Lung microvascular endothelial cell (primary cell): ENCODE measurements at regions not wholly inside any gene's neighbourhood (a gene's known extent, or its start where the extent isn't known, plus 50 kb on each side); places are given as distances from the start of the nearest gene placed in this dataset.
"Not testable (repeated sequence)": the region's sequence is repeated elsewhere in the genome, so short reads cannot be mapped to it uniquely, and the experiment has no call there.

ENCODE experiments used
- DNase-seq, 2 donors: peaks; one replicate each; pipeline versions ENCODE4 v3.0.0 to v3.0.0-alpha.2; 2010; ENCODE audit warnings: low read depth in 2 of 2

DNA sequence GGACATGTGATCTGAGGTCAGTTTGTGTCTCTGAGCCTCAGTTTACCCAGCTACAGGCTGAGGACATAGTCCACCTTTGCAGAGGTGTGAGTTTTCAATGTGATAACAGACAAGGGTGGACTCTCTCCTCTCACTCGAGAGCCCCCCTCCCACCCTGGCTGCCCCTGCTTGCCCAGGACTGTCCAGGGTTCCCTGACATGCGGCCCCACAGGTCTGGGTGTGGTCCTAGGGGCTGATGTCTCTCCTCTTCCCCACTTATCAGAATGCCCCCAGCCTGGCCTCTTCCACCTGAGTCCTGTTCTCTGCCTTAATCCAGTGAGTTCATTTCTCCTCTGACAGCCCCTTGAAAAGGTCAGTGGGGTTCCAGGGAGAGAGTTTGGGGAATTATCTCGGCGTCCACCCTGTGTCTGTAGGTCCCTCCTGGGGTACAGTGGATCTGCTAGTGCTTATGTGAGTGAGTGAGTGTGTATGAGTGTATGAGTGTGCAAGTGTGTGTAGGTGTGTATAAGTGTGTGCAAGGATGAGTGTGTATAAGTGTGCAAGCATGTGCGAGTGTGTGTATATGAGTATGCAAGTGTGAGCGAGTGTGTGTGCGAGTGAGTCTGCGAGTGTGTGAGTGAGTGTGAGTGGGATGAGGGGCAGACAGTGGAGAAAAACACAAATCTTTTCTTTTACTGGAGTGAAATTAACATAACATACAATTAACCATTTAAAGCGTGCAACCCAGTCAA lies 175.0 kb downstream of the IRF8 start:
- no peak for DNase-seq

DNA sequence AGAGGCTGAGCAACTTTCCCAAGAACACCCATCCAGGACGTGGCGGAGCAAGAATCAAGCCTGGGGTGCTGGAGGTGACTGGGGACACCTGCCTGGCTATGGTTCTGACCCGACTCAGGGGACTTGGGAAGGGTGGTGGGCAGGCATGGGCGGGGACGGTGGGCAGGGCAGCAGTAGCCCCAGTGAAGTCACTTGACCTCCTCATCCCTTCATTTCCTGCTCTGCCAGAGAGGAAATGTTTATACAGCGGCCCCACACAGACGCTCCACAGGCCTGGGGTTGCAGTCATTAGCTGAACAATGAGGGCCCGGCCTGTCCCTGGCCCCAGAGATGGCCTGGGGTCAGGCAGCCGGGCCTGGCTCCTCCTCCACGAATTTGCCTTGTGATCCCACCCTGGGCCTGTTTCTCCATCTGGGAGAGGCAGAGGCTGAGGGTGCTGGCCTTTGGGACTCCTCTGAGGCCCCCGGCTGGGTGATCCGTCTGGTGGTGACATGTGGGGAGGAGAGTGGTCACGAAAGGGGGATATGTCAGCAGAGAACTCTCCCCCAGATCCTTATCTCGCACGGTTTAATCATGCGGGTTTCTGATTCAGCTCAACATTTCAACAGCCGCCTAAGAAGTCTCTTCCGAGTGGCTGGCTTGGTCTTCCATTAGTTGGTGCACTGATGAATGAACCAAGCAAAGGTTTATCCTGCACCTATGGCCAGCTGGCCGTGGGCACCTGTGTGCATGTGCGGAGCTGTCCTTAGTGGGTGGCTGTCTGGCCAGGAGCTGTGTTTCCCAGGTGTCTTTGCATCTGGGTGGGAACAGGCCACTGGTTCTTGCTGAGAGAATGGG lies 175.9 kb downstream of the IRF8 start:
- peak; percentile 65 to 74 for DNase-seq

DNA sequence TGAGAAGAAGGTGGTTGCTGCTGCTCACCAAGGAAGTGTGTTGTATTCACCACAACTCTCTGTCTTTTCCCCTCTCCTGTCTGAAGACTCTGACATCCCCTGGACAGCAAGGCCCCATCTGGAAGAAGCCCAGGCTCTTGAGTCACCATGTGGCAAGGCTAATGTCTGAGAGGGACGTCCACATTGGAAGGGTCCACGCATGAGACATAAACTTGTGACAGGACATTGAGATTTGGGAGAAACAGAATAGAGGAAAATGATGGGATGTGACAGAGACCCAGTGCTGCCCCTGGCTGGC lies 176.5 kb downstream of the IRF8 start:
- peak in 1 of 2 donors; percentile 12 for DNase-seq

DNA sequence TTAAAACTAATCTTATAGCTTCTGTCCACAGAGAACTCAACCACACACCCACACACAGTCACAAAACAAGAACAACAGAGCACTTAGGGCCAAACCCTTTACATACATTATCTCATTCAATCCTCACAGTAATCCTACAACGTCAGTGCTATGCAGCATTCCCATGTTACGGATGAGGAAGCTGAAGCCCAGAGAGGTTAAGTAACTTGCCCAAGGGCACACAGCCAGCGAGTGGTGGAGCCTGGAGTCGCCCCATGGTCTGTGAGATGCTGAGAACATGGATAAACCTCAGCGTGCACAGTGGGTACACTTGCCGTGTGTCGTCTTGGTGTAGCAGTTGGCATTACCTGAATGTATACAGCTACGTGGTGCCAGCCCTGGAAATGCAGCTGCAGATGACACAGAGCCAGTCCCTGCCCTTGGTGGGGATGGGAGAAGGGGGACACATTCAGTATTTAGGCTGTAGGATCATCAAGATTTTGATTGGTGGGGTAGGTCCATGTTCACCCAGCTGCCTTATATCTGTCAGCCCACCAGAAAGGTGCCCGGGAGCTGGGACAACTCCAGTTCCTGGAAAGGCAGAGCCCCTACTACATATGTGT lies 177.0 kb downstream of the IRF8 start:
- no peak for DNase-seq

DNA sequence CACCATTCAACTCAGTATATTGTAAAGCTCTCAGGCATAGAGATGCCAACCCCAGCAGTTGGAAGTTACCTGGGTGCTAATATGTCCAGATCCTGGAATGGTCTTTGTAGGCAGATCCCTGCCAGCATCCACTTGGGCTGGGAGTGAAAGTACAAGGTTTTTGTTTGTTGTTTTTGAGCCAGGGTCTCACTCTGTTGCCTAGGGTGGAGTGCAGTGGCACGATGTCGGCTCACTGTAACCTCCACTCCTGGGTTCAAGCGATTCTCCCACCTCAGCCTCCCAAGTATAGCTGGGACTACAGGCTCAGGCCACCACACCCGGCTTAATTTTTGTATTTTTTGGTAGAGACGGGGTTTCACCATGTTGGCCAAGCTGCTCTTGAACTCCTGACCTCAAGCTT lies 177.6 kb downstream of the IRF8 start:
- DNase-seq: no peak

DNA sequence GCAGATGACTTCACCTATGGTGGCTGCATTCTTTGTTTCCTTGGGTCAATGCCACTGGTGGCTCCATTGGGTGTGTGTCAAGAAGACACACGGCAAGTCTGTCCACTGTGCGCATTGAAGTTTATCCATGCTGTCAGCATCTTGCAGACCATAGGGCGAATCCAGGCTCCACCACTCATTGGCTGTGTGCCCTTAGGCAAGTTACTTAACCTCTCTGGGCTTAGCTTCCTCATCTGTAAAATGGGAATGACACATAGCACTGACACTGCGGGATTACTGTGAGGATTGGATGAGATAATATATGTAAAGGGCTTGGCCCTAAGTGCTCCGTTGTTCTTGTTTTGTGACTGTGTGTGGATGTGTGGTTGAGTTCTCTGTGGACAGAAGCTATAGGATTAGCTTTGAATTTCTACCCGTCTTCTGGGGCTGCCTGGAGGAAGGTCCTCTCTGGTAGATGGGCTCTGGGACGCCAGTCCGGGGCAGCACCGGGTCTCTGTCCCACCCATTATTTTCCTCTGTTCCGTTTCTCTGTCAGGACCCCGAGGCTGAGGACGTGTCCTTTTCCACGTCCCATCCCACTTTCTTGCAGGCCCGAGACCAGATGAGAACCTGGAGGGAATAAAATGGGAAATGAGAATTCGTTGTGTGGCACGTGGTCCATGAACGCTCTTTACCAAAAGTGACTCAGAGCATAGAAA lies 178.4 kb downstream of the IRF8 start:
- no peak for DNase-seq

DNA sequence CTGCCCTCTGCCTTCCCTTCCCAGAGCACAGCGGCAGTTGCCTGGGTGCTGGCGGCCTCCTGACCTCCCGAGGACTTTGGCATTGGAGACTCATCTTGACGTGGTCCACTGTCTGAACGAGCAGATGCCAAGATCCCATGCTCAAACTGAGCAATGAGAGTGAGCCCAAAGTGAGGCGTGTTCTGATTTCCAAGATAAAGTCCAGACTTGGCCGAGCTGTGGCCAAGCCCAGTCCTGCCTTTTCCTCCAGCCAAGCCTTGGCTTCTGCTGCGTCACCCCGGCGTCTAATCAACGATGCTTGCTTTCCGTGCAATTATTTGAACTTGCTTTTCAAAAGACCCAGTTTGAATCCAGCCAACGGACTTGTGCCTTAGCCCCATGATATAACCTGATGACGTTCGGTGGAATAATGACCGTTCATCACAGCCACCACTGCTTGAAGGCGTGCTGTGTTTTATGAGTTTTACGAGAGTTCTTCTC lies 179.2 kb downstream of the IRF8 start:
- peak in 1 of 2 donors; percentile 56 for DNase-seq

DNA sequence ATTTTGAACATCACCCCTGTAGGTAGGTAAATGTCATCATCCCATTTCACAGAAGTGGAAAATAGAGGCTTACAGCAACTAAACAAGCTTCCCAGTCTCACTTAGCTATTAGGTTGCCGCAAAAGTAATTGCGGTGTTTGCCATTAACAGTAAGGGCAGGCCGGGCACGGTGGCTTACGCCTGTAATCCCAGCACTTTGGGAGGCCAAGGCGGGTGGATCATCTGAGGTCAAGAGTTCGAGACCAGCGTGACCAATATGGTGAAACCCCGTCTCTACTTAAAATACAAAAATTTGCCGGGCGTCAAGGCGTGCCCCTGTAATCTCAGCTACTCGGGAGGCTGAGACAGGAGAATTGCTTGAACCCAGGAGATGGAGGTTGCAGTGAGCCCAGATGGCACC lies 179.7 kb downstream of the IRF8 start:
- DNase-seq: not testable (repeated sequence)

DNA sequence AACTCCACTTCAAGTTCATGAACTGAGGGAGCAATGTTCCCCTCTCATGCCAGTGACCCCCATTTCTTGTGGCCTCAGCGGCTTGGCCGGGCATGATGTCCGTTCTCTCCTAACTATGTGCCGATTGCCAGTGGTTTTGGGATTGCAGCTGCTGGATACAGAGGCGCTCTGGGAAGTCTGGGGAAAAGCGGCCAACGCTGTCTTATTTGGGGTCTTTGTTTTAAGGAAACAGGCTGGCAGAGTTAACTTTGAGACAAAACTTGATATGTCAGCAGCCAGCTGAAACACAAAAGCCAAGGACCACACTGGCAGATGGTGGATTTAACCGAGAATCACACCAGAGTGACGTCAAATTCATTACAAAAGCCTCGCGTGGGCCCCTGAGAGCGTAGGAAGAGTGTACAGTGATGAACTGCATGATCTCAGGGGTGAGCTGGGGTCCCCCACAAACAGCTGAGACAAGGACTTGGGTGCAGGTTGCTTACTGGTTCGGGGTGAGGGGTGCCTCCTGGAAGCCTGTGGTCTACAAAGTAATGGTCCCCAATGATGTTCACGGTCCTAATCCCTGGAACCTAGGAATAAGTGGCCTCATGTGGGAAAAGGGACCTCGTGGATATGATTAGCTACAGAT lies 180.4 kb downstream of the IRF8 start:
- DNase-seq: no peak

DNA sequence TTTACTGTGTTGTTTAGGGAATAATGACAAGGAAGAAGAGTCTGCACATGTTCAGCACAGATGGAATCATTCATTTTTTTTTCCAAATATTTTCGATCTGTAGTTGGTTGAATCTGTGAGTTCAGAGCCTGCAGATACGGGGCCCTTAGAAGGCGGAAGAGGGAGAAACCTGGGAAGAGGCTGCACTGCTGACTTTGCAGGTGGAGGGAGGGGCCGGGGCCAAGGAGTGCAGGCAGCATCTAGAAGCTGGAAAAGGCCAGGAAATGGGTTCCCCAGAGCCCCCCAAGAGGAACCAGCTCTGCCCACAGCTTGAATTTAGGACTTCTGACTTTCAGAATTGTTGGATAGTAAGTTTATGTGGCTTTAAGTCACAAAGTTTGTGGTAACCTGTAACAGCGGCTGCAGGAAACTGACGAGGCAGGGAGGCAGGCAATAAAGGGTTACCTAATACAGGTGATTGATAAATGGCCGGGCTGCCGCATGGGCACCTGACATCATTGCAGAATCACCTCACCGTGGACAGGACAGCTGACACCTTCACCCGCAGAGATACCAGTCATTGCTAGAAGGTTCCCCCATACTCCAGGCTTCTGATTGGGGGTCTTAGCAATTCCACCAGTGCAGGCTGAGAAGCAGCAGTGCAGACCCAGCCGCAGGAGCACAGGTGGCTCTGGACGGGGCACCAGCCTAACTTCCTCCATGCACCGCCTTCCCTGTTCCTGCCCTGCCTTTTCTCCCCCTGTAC lies 181.3 kb downstream of the IRF8 start:
- DNase-seq: no peak

DNA sequence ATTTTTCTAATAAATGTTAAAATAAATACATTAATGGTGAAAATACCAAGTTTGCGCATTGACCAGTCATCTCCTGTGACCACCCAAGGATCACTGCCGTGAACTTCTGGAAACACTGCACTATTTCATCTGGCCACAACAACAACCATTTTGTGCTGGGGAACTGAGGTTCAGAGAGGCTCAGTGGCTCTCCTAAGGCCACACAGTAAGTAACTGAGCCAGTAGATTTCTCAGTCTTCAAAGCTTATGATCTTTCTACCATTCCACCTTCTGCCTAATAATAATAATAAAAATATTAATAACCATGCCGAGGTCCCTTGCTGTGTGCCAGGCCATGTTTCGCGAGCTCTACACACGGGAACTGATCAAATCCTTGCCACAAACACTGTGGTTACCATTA lies 182.0 kb downstream of the IRF8 start:
- no peak for DNase-seq

DNA sequence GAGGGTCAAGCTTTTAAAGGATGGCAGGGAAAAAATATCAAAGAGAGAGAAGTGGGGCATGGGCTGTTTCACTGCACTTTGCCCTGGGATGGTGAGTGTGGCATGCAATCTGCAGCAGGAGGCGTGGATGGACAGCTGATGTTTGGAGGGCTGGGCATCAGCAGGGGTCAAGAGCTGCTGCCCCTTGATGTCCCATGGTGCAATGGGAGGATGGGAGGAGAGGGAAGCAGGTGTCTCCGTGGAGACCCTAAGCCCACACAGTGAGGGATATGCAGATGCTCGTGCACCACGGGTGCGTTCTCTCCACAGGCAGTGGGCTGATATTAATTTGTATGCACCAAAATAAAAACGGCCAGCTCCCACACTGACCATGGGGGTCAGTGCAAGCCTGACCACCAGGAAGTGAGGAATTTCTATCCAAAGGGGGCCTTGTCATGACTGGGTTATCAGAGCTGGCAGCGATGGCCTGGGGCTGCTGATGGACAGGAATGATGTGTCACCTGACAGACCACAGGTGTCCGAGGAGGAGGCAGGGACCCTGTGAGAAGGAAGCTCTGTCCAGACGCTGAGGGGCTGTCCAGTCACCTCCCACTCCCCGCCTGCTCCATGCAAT lies 183.6 kb downstream of the IRF8 start:
- DNase-seq: no peak

DNA sequence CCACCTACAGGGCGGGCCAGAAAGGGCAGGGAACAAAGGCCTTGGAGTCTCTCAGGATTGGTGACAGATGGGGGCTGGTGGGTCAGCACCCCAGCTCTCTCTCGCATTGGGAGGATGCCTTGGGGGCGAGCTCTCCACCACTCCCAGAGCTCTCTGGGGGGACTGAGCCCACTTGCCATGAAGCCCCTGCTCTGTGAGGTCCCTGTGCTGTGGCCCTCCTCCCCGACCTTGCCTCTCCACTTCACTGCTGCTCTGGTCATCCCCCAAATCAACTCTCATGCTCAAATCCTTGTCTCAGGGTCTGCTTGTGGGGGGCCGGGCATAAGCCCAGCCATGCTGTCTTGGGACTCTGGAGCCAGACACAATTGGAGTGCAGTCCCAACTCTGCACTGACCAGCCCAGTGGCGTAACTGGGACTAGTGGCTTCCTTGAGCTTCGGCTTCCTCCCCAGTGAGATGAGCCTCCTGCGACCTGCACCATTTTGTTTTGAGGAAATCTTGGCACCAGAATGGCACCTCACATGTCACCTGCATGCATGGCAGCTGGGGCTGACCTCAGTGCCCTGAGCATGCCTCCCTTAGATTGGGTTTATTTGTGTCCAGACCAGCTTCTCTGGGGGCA lies 184.5 kb downstream of the IRF8 start:
- no peak for DNase-seq

DNA sequence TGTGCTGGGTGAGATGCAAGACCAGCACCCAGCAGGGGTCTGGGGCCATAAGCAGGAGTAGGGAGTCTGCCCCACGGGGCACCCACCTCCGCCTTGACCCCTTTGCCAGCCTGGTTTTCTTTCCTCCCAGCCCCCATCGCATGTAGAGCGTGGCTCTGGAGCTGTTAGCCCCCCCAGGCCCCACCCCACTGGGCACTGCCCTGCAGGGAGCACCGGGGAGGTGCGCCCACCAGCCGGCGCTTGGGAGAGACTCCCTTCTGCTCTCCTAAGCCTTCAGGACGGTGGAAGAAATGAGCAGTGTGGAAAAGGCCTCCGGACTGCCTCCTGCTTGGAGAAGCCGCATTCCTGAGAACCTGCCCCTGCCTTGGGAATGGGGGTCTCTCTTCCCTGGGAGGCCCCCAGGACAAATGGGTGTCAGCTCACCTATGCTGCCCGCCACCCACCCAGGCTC lies 186.2 kb downstream of the IRF8 start:
- no peak for DNase-seq

DNA sequence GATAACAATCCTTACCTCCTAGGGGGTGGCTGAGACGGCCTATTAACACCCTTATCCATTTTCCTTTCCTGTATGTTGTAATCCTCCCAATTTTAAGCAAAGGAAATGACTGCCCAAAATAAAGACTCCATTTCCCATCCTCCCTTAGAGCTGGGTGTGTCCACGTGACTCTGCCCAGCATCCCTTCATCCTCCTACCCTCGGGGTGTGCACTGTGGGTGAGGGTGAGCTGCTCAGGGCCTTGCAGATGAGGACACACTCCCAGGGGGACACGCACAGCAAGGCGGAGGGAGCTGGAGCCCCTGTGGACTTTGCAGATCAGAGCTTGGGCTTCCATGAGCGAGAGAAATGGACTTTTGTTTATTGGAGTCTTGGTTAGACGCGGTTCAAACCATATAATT lies 186.8 kb downstream of the IRF8 start:
- DNase-seq: no peak

DNA sequence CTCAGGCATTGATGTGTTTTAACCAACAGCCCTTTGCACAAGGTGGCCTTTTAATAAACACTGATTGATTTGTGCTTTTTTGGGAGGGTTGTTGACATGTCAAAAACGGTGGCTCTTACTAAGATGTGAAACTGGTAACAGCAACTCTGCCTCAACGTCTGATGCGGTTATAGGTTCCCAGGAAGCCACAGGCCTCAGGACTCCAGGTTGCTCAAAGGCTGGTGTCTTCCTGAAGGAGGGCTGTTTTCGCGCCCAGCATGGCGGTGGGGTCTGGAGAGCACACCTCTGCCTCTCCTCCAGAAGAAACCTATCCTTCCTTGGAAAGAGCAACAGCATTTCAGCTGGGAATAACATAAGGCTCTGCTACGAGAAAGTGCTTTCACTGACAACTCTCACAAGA lies 187.5 kb downstream of the IRF8 start:
- DNase-seq: no peak

DNA sequence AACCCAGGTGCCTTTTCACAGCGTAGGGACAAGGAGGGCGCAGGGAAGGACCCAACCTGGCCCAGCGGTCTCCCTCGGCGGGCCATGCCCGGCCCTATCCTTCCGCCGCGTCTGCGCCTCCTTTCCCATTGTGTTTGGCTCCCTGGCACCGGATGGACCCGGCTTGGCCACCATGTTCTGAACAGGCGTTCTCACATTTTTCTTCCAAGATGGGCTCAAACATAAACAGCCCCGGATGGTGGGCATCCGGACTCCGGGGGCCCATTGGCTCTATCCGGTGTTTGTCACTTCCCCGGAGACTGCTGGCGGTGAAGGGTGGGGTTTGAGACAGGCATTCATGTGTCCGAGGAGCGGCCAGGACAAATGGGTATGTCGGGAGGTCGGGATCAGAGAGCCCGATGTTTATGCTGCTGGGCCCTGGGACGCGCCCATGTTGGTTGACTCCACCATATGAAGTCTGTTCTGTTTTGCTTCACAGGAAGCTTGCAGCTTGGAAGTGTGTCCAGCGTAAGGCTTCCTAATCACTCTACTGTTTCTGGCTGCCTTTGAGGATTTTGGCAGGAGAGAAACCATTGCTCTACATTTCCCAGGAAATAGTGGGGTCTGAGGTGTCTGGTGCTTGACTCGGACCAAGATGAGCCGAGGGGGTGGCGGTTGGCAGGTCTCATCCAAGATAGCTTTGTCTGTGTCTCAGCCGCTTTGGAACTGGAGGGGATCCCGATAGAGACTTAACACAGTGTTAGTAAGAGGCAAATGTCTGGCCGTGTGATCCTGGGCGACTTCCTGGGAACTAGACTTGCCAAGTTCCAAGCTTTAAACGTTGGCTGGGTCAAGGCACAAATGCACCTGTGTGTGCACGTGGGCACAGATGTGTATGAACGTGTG lies 188.3 kb downstream of the IRF8 start:
- no peak for DNase-seq

DNA sequence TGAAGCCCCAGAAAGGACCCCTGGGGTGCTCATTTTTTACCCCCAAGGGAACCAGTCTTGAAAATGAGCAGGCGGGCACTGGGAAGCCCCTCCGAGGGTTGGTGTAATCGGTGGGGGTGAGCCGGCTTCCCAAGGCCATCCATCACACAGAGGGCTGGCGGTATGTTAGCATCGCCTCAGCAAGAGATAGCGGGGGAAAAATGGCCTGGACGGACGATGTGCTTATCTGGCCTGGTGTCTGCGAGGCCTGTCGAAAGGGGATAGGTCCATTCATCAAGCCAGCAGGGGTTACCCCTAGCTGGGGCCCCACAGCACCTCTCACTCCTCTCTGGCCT lies 188.9 kb downstream of the IRF8 start:
- no peak for DNase-seq

DNA sequence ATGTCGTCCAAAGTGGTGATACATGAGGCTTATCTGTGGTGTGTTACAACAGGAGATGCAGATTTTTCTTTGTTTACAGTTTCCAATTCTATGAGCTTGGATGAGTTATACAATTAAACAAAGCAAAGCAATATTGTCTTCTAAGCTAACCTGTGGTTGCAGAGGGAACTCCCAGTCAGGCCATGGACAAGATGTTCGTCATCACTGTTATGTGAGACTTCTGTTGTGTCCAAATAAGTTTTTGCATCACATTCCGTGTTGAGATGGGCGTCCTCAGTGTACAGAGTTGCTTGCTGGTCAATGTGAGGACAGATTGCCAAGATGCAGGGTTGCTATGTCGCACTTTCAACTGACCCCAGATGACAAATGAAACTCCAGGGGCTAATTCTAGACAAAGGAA lies 189.3 kb downstream of the IRF8 start:
- no peak for DNase-seq
